MM.1S (cell line): ENCODE measurements at regions not wholly inside any gene's neighbourhood (a gene's known extent, or its start where the extent isn't known, plus 50 kb on each side); places are given as distances from the start of the nearest gene placed in this dataset.

Experiments
- DNase-seq: peaks from one replicate; pipeline ENCODE4 v3.0.0-alpha.2; 2015
- H2AFZ ChIP-seq: fragments of 300-600 bp; sonication (generic); 2 replicates; pipeline ENCODE4 v1.6.0; 2016; ENCODE audit warnings: antibody characterized with exemption, low read length
- H3F3A ChIP-seq: fragments of 300-600 bp; sonication (generic); 2 replicates; pipeline ENCODE4 v1.6.1; 2016; ENCODE audit warnings: mild to moderate bottlenecking, antibody characterized with exemption, low read length, moderate library complexity, mixed read lengths; ENCODE audit not compliant: insufficient read depth
- H3K27ac ChIP-seq: fragments of 300-600 bp; sonication (generic); 2 replicates; pipeline ENCODE4 v1.5.1; 2016; ENCODE audit warnings: mild to moderate bottlenecking, low read length
- H3K27me3 ChIP-seq: fragments of 300-600 bp; sonication (generic); replicated peaks from 2 replicates; pipeline ENCODE4 v1.6.0; 2016; ENCODE audit warnings: low read length; ENCODE audit not compliant: insufficient read depth
- H3K36me3 ChIP-seq: fragments of 300-600 bp; sonication (generic); replicated peaks from 2 replicates; pipeline ENCODE4 v1.6.1; 2016; ENCODE audit warnings: mild to moderate bottlenecking, low read length, mixed read lengths; ENCODE audit not compliant: insufficient read depth
- H3K4me1 ChIP-seq: fragments of 300-600 bp; sonication (generic); 2 replicates; pipeline ENCODE4 v1.6.1; 2016; ENCODE audit warnings: low read length, mixed read lengths
- H3K4me2 ChIP-seq: fragments of 300-600 bp; sonication (generic); 2 replicates; pipeline ENCODE4 v1.6.0; 2016; ENCODE audit warnings: low read depth, low read length
- H3K4me3 ChIP-seq: fragments of 300-600 bp; sonication (generic); 2 replicates; pipeline ENCODE4 v1.5.1; 2016; ENCODE audit warnings: low read length, mixed read lengths
- H3K79me2 ChIP-seq: fragments of 300-600 bp; sonication (generic); 2 replicates; pipeline ENCODE4 v1.6.1; 2016; ENCODE audit warnings: mixed run types, low read length, mixed read lengths
- H3K9ac ChIP-seq: fragments of 300-600 bp; sonication (generic); 2 replicates; pipeline ENCODE4 v1.6.1; 2016; ENCODE audit warnings: low read length, mixed read lengths
- H3K9me2 ChIP-seq: fragments of 300-600 bp; sonication (generic); replicated peaks from 2 replicates; pipeline ENCODE4 v1.6.1; 2016; ENCODE audit warnings: mild to moderate bottlenecking, low read length, mixed read lengths; ENCODE audit not compliant: insufficient read depth
- H3K9me3 ChIP-seq: fragments of 300-600 bp; sonication (generic); replicated peaks from 2 replicates; pipeline ENCODE4 v1.6.1; 2016; ENCODE audit warnings: mild to moderate bottlenecking, low read length, mixed read lengths; ENCODE audit not compliant: insufficient read depth
- H4K20me1 ChIP-seq: fragments of 300-600 bp; sonication (generic); 2 replicates; pipeline ENCODE4 v1.6.1; 2016; ENCODE audit warnings: mild to moderate bottlenecking, low read length, moderate library complexity, mixed read lengths; ENCODE audit not compliant: insufficient read depth
- CTCF ChIP-seq: fragments of 300-600 bp; sonication (generic); IDR thresholded peaks from 2 replicates; pipeline ENCODE4 v1.5.1; 2016; ENCODE audit warnings: antibody characterized with exemption, low read length, mixed read lengths
- EZH2 ChIP-seq: fragments of 300-600 bp; sonication (generic); optimal IDR thresholded peaks from 2 replicates; pipeline ENCODE3; 2017; ENCODE audit warnings: low read depth, mild to moderate bottlenecking, antibody characterized with exemption, low read length, mixed read lengths
- EZH2phosphoT487 ChIP-seq: fragments of 300-600 bp; sonication (generic); IDR thresholded peaks from 2 replicates; pipeline ENCODE4 v1.6.1; 2018; ENCODE audit warnings: antibody characterized with exemption, low read length

DNA sequence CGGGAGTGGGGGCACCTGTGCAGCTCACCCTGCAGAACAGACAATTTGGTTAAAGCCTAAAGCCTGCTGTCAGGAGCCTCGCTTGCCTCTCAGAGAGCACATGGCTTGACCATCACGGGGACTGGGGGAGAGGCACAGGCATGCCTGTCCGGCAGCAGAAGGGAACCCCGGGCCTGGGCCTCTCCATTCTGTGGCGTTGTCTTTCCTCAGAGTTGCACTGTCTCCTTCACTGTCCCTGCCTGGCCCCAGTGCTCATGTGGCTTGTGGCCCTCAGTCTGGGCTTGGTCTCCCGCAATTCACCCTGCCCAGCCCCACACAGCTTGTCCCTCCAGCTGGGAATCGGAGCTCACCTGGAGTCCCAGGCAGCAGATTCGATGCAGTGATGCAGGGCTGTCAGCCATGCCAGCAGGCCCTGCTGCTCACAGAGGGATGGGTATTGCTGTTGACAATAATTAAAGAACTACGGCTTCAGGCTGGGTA is 189.9 kb downstream of the SEC14L1 start:
- Histone ChIP-seq H3K27me3 (no peaks in the 10 kb centered on the region), H4K20me1 (peaks cover 10% of the 10 kb centered on the region; the same call in 1 of the 2 replicates), H3K36me3 (no peaks in the 10 kb centered on the region), H3K4me1 (peaks cover 17% of the 10 kb centered on the region), H3F3A (peaks cover 24% of the 10 kb centered on the region), H3K4me2 (no peak overlapping the region), H3K4me3 (no peak overlapping the region), H3K9me3 (no peaks in the 10 kb centered on the region), H2AFZ (no peak overlapping the region), H3K9me2 (no peaks in the 10 kb centered on the region), H3K79me2 (peaks cover 85% of the 10 kb centered on the region), H3K9ac (no peak overlapping the region), H3K27ac (no peak overlapping the region)
- TF ChIP-seq EZH2 (no peak), CTCF (no peak)
- DNase-seq: no peak

DNA sequence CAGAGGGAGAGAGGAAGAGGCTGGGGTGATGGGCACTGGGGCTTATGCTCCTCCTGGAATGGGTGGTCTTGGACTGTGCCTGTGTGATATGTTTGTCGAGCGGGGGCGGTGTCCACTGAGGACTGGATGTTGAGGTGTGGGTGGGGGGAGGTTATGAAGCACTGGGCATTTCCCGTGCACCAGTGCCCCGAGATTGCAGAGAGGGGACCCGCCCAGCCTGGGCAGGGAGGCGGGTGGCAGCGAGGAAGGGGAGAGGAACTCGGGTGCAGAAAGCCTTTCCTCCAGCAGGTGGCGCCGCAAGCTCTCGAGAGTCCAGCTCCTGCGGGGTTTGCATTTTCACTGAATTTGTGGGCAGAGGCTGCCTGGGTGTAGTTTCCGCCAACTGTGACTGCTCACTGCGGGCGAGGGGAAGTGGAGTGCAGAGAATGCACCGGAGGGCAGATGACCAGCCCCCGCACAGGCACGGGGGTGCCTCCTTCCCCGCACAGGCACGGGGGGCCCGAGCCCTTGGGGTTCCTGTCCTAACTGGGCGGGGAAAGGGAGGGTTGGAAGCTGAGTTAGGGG is 190.6 kb downstream of the SEC14L1 start:
- Histone ChIP-seq H2AFZ (no peak overlapping the region), H3K9me3 (no peaks in the 10 kb centered on the region; the same call in 1 of the 2 replicates), H3K36me3 (peaks cover 3% of the 10 kb centered on the region; the same call in 1 of the 2 replicates), H3K79me2 (peaks cover 85% of the 10 kb centered on the region), H3F3A (peaks cover 24% of the 10 kb centered on the region), H3K4me3 (peak overlapping the region; percentile 56), H3K27ac (peak overlapping the region; percentile 77), H3K4me2 (peak overlapping the region; percentile 90), H3K4me1 (peaks cover 14% of the 10 kb centered on the region), H3K9me2 (no peaks in the 10 kb centered on the region), H3K27me3 (no peaks in the 10 kb centered on the region), H3K9ac (peak overlapping the region; percentile 74), H4K20me1 (peaks cover 10% of the 10 kb centered on the region; the same call in 1 of the 2 replicates)
- peak; percentile 93 for DNase-seq
- TF ChIP-seq EZH2: no peak
- TF ChIP-seq CTCF: peak; percentile 93

GRCh38 chr17:77332034-77332971 is 191.5 kb downstream of the SEC14L1 start:
- Histone ChIP-seq H3K4me2 (peak overlapping the region; percentile 90), H2AFZ (no peak overlapping the region), H3K79me2 (peaks cover 85% of the 10 kb centered on the region), H3K9me2 (no peaks in the 10 kb centered on the region), H3K4me3 (peak overlapping the region; percentile 56), H4K20me1 (peaks cover 6% of the 10 kb centered on the region; the same call in 1 of the 2 replicates), H3K9me3 (no peaks in the 10 kb centered on the region; the same call in 1 of the 2 replicates), H3K27ac (peak overlapping the region; percentile 77), H3K4me1 (peaks cover 15% of the 10 kb centered on the region), H3K27me3 (no peaks in the 10 kb centered on the region), H3K36me3 (peaks cover 3% of the 10 kb centered on the region; the same call in 1 of the 2 replicates), H3K9ac (peak overlapping the region; percentile 74), H3F3A (peaks cover 24% of the 10 kb centered on the region)
- no peak for TF ChIP-seq EZH2phosphoT487
- TF ChIP-seq EZH2: no peak
- no peak for TF ChIP-seq CTCF
- peak; percentile 84 for DNase-seq
